ENCODE measurements at regions not wholly inside any gene's neighbourhood (a gene's known extent, or its start where the extent isn't known, plus 50 kb on each side); places are given as distances from the start of the nearest gene placed in this dataset.
A peak's percentile ranks its signal among the peaks of the same experiment; 100 is the strongest.

DNA sequence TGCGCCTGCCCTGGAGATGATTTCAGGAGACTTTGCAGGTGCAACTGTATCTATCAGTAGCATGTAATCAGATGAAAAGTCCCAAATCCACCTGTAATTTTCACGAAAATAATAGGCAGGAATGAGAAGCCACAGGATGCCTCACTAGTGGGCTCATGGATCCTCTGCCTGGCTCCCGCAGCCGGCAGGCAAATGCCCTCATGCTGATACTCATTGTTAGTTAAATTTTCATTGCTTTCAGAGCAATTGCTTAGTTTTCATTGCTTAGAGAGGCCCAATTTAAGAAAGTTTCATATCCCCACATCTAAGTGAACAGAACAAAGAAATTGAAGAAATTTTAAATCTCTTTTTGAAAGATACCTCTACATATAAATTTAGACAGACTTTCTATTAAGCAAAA lies 57.6 kb upstream of the CTDP1 start:
- ATAC-seq (ENCODE audit: insufficient number of reproducible peaks, low FRiP score, low read depth): no peak
- DNase-seq (ENCODE audit: low spot score): no peak
- no peaks in the 10 kb centered on the region for H3K9me3 ChIP-seq
- no peaks in the 10 kb centered on the region for H3K27me3 ChIP-seq (replicated peaks; ENCODE audit: insufficient read depth)
- no peaks in the 10 kb centered on the region for H3K36me3 ChIP-seq
- H3K4me1 ChIP-seq (ENCODE audit: control insufficient read depth in 1 of 2, low read depth in 2 of 2): peaks cover 0 to 8% of the 10 kb centered on the region in 2 donors
- TF ChIP-seq, protein P1, sequence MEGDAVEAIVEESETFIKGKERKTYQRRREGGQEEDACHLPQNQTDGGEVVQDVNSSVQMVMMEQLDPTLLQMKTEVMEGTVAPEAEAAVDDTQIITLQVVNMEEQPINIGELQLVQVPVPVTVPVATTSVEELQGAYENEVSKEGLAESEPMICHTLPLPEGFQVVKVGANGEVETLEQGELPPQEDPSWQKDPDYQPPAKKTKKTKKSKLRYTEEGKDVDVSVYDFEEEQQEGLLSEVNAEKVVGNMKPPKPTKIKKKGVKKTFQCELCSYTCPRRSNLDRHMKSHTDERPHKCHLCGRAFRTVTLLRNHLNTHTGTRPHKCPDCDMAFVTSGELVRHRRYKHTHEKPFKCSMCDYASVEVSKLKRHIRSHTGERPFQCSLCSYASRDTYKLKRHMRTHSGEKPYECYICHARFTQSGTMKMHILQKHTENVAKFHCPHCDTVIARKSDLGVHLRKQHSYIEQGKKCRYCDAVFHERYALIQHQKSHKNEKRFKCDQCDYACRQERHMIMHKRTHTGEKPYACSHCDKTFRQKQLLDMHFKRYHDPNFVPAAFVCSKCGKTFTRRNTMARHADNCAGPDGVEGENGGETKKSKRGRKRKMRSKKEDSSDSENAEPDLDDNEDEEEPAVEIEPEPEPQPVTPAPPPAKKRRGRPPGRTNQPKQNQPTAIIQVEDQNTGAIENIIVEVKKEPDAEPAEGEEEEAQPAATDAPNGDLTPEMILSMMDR (IDR thresholded peaks at IDR 0.05): no peak
- no peak overlapping the region for H3K27ac ChIP-seq
- H3K4me3 ChIP-seq: no peak overlapping the region

DNA sequence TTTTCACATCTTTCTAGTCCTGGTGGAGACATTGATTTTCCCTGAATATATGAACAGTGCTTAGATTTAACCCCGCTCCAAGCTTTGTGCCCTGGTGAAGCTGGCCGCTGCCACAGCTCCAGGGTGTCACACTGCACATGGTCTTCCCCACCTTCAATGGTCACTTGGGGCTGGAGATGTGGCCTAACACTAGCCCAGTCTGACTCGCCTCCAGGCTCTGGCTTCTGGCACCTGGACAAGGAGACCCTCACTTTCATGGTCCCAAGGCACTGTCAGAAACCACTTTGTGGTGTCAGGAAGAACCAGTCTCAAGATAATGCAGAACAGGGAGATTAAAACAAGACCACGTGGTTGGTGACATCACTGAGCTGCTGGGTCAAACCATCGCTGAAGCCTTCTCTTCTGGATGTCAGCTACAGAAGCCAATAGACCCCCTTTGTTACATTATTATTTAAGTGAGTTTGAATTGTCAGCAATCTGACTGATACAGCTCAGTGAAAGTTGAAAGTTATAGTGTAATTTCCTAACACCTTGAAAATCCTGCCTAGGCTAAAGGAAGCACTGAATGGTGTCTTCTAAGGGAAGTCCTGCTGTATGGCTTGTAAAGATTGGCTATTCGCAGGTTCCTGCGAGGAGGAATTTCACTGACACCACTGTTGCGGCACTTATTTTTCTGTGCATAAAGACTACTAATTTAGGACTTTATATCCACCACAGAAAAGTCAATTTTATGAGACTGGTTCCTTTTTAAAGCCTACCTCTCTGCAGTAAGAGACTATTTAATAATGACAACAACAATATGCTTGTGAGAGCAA lies 55.0 kb upstream of the CTDP1 start:
- Histone ChIP-seq H3K27me3 (replicated peaks; ENCODE audit: insufficient read depth) (no peaks in the 10 kb centered on the region), H3K4me1 (ENCODE audit: control insufficient read depth in 1 of 2, low read depth in 2 of 2) (peaks cover 0 to 8% of the 10 kb centered on the region in 2 donors), H3K9me3 (no peaks in the 10 kb centered on the region), H3K4me3 (peak overlapping the region; percentile 27), H3K36me3 (no peaks in the 10 kb centered on the region), H3K27ac (no peak overlapping the region)
- no peak for ATAC-seq (ENCODE audit: insufficient number of reproducible peaks, low FRiP score, low read depth)
- TF ChIP-seq, protein P1 (IDR thresholded peaks at IDR 0.05): no peak
- DNase-seq (ENCODE audit: low spot score): no peak

DNA sequence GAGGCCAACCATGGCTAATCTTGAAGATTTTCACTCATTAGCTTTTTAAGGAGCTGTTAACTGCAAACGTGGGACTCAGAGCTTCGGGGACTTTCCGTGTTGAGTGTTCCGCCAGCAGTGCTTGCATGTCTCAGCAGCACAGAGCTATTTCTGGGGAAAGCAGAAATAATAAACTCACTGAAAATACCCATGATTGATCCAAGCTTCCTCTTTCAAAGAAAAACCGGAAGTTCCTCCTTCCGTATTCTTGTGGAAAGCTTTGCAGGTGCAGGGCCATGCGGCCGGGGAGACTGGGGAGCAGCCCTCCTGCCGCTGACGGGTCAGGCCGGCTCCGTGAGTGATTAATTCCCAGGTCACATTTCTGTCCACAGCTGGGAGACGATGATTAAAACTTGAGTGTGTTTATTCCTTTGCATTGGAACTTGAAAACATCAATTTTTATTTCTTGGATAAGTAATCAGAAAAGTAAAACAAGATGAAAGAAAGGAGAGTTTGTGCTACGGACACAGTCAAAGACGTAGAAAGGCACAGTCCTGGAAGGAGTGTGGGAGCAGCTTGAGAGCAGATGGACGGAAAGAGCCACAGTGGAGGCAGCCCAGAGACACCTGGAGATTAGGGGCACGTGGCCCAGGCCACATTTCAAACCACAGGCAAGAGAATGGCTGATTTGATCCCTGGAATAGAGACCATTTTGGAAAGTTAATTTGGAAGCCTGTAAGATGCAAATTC lies 54.2 kb upstream of the CTDP1 start:
- peak overlapping the region; percentile 27 for H3K4me3 ChIP-seq
- no peaks in the 10 kb centered on the region for H3K36me3 ChIP-seq
- DNase-seq (ENCODE audit: low spot score) (no peak), ATAC-seq (ENCODE audit: insufficient number of reproducible peaks, low FRiP score, low read depth) (no peak)
- no peak overlapping the region for H3K27ac ChIP-seq
- peaks cover 0 to 8% of the 10 kb centered on the region in 2 donors for H3K4me1 ChIP-seq (ENCODE audit: control insufficient read depth in 1 of 2, low read depth in 2 of 2)
- H3K27me3 ChIP-seq (replicated peaks; ENCODE audit: insufficient read depth): no peaks in the 10 kb centered on the region
- no peaks in the 10 kb centered on the region for H3K9me3 ChIP-seq
- TF ChIP-seq, protein P1 (IDR thresholded peaks at IDR 0.05): no peak

DNA sequence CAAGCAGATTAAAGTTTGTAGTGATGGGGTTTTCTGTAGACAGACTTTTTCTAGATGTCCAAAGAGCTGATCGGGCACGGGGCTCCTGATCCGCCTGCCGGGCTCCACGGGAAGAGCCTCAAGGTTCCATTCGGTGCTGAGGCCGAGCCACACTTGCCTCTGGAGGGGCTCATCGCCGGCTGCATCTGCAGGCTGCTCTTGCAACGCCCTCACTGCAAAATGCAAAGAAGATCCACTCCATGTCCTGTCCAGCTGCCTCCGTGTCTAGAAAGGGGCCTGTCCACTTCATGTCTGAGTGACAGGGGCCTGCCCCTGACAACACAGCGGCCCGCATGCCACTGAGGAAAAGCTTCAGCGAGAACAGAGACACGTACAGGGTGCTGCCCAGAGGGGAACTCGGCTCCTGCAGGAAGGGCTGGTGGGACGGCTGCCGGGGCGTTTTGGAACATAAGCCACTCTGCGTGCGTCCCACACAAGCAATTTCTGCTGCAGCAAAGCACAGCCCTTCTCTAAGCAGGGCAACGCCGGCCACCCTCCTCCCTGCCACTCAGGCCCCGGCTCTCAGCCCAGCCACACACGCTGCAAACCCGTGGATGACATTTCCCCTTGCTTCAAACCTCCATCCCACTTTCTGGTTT lies 53.6 kb upstream of the CTDP1 start:
- TF ChIP-seq, protein P1 (IDR thresholded peaks at IDR 0.05): no peak
- Histone ChIP-seq H3K9me3 (no peaks in the 10 kb centered on the region), H3K27ac (no peak overlapping the region), H3K36me3 (no peaks in the 10 kb centered on the region), H3K27me3 (replicated peaks; ENCODE audit: insufficient read depth) (no peaks in the 10 kb centered on the region), H3K4me3 (no peak overlapping the region), H3K4me1 (ENCODE audit: control insufficient read depth in 1 of 2, low read depth in 2 of 2) (peaks cover 0 to 8% of the 10 kb centered on the region in 2 donors)
- ATAC-seq (ENCODE audit: insufficient number of reproducible peaks, low FRiP score, low read depth) (no peak), DNase-seq (ENCODE audit: low spot score) (no peak)

Measured in thoracic aorta (tissue), 2 donors.